Stomach (tissue), 4 donors: ENCODE measurements at regions not wholly inside any gene's neighbourhood (a gene's known extent, or its start where the extent isn't known, plus 50 kb on each side); places are given as distances from the start of the nearest gene placed in this dataset.

Experiments
- CTCF ChIP-seq, 7 experiments: fragments of 450-650 bp in 4 of 7; fragments of 200-600 bp in 3 of 7; sonication (generic) in 3 of 7; IDR thresholded peaks; one replicate each; pipeline ENCODE4 v1.5.1; 2016 to 2019; ENCODE audit warnings: antibody characterized with exemption in 7 of 7, control low read depth in 2 of 7, mild to moderate bottlenecking in 1 of 7
- EP300 ChIP-seq: sonication (generic); formaldehyde crosslinking; IDR thresholded peaks from one replicate; pipeline ENCODE4 v1.6.1; 2017; ENCODE audit warnings: antibody characterized with exemption
- POLR2A ChIP-seq, 4 donors: fragments of 450-650 bp; IDR thresholded peaks; one replicate each; pipeline ENCODE4 v1.6.1; 2016; ENCODE audit warnings: antibody characterized with exemption in 4 of 4, control low read depth in 2 of 4, mild to moderate bottlenecking in 1 of 4, moderate library complexity in 1 of 4
- POLR2AphosphoS5 ChIP-seq, 3 donors: sonication (generic); formaldehyde crosslinking; IDR thresholded peaks; one replicate each; pipeline ENCODE4 v1.6.1; 2016; ENCODE audit warnings: antibody characterized with exemption in 3 of 3

- TF ChIP-seq POLR2AphosphoS5 (IDR thresholded peaks at IDR 0.05): no peak
- TF ChIP-seq CTCF (IDR thresholded peaks at IDR 0.05): no peak
- TF ChIP-seq EP300: no peak
- TF ChIP-seq POLR2A (IDR thresholded peaks at IDR 0.05): no peak
Measured at GRCh38 chr20:12291386-12291785, 373.7 kb downstream of the BTBD3 start.
